ENCODE measurements at regions not wholly inside any gene's neighbourhood (a gene's known extent, or its start where the extent isn't known, plus 50 kb on each side); places are given as distances from the start of the nearest gene placed in this dataset.

- Histone ChIP-seq H3K4me1 (ENCODE audit: insufficient read depth) (no peaks in the 10 kb centered on the region), H3K27ac (no peak overlapping the region), H3K9me3 (no peaks in the 10 kb centered on the region), H3K27me3 (no peaks in the 10 kb centered on the region), H3K36me3 (no peaks in the 10 kb centered on the region), H3K4me3 (no peak overlapping the region)
- intact Hi-C loops (cut with DNase I), result no loop called here
- DNase-seq, result no peak
- 63 to 71% (median 66%) methylated on average over 13 of the region's 13 CpGs for WGBS, 3 donors
- TF ChIP-seq CTCF (IDR thresholded peaks at IDR 0.05) (no peak), POLR2A (IDR thresholded peaks at IDR 0.05) (no peak), EP300 (IDR thresholded peaks at IDR 0.05) (no peak)
These were observed 78.5 kb downstream of the RPLP1 start for GRCh38 chr15:69530991-69531664.

GRCh38 chr15:69531665-69532027 is 79.0 kb downstream of the RPLP1 start:
- no peaks in the 10 kb centered on the region for H3K27me3 ChIP-seq
- H3K4me1 ChIP-seq (ENCODE audit: insufficient read depth), result no peaks in the 10 kb centered on the region
- DNase-seq, result no peak
- no peak for TF ChIP-seq POLR2A (IDR thresholded peaks at IDR 0.05)
- intact Hi-C loops (cut with DNase I), result no loop called here
- 30 to 46% (median 31%) methylated on average over 6 of the region's 6 CpGs for WGBS, 3 donors
- no peaks in the 10 kb centered on the region for H3K36me3 ChIP-seq
- no peak overlapping the region for H3K27ac ChIP-seq
- no peak overlapping the region for H3K4me3 ChIP-seq
- no peaks in the 10 kb centered on the region for H3K9me3 ChIP-seq

- Histone ChIP-seq H3K27me3 (no peaks in the 10 kb centered on the region), H3K36me3 (no peaks in the 10 kb centered on the region), H3K4me3 (no peak overlapping the region), H3K27ac (no peak overlapping the region), H3K4me1 (ENCODE audit: insufficient read depth) (no peaks in the 10 kb centered on the region), H3K9me3 (no peaks in the 10 kb centered on the region)
- intact Hi-C loops (cut with DNase I), result no loop called here
- 67 to 70% (median 67%) methylated on average over 1 of the region's 1 CpG for WGBS, 3 donors
- no peak for DNase-seq
- TF ChIP-seq EP300 (IDR thresholded peaks at IDR 0.05) (no peak), CTCF (IDR thresholded peaks at IDR 0.05) (no peak), POLR2A (IDR thresholded peaks at IDR 0.05) (no peak)
These were observed 79.4 kb downstream of the RPLP1 start for GRCh38 chr15:69532066-69532465.

GRCh38 chr15:69532856-69533255 is 80.2 kb downstream of the RPLP1 start:
- Histone ChIP-seq H3K4me1 (ENCODE audit: insufficient read depth) (no peaks in the 10 kb centered on the region), H3K27me3 (no peaks in the 10 kb centered on the region), H3K36me3 (no peaks in the 10 kb centered on the region), H3K27ac (no peak overlapping the region), H3K9me3 (no peaks in the 10 kb centered on the region), H3K4me3 (no peak overlapping the region)
- TF ChIP-seq POLR2A (IDR thresholded peaks at IDR 0.05), result no peak
- WGBS, 3 donors, result 80 to 95% (median 93%) methylated on average over 4 of the region's 4 CpGs
- intact Hi-C loops (cut with DNase I), result no loop called here
- no peak for DNase-seq

GRCh38 chr15:69533522-69533921 is 80.9 kb downstream of the RPLP1 start:
- no peaks in the 10 kb centered on the region for H3K9me3 ChIP-seq
- no peak for DNase-seq
- no peaks in the 10 kb centered on the region for H3K27me3 ChIP-seq
- H3K36me3 ChIP-seq, result no peaks in the 10 kb centered on the region
- no peaks in the 10 kb centered on the region for H3K4me1 ChIP-seq (ENCODE audit: insufficient read depth)
- no peak overlapping the region for H3K27ac ChIP-seq
- no peak overlapping the region for H3K4me3 ChIP-seq
- intact Hi-C loops (cut with DNase I), result no loop called here
- WGBS, 3 donors, result 72 to 81% (median 74%) methylated on average over 5 of the region's 5 CpGs
- TF ChIP-seq EP300 (IDR thresholded peaks at IDR 0.05) (no peak), CTCF (IDR thresholded peaks at IDR 0.05) (no peak), POLR2A (IDR thresholded peaks at IDR 0.05) (no peak)
